ENCODE measurements at regions not wholly inside any gene's neighbourhood (a gene's known extent, or its start where the extent isn't known, plus 50 kb on each side); places are given as distances from the start of the nearest gene placed in this dataset.

- H2AFZ ChIP-seq (ENCODE audit: control insufficient read depth, low read length): no peak overlapping the region
- no peak for FAIRE-seq
- H3K4me3 ChIP-seq (ENCODE audit: control insufficient read depth in 2 of 3, extremely low read depth in 1 of 3, insufficient read depth in 2 of 3, low read depth in 1 of 3, low read length in 3 of 3): no peak overlapping the region
- no peaks in the 10 kb centered on the region for H4K20me1 ChIP-seq (ENCODE audit: control insufficient read depth, extremely low read depth, insufficient read depth, low read length)
- no peaks in the 10 kb centered on the region for H3K4me1 ChIP-seq (ENCODE audit: control insufficient read depth, extremely low read depth, insufficient read depth, low read length)
- DNase-seq (ENCODE audit: low read depth, low spot score): no peak
- no peaks in the 10 kb centered on the region for H3K9me1 ChIP-seq (ENCODE audit: control insufficient read depth, extremely low read depth, insufficient read depth, low read length)
- H3K9ac ChIP-seq (ENCODE audit: control insufficient read depth, extremely low read depth, insufficient read depth, low read length): no peak overlapping the region
- dilution Hi-C loops (cut with MboI; ENCODE audit: extremely low pct_ligation_motif_present, low sequenced_read_pairs): no loop called here
- no peak for TF ChIP-seq CTCF (optimal IDR thresholded peaks at IDR 0.05 in 1 of 3, IDR thresholded peaks at IDR 0.05 in 1 of 3, conservative IDR thresholded peaks at IDR 0.05 in 1 of 3; ENCODE audit: extremely low read depth in 1 of 3, insufficient read depth in 2 of 3, low read length in 3 of 3)
- no peak for TF ChIP-seq EZH2 (IDR thresholded peaks at IDR 0.05; ENCODE audit: low read length)
- no peaks in the 10 kb centered on the region for H3K36me3 ChIP-seq (ENCODE audit: control insufficient read depth in 2 of 2, extremely low read depth in 1 of 2, insufficient read depth in 2 of 2, low read length in 2 of 2)
- no peak overlapping the region for H3K4me2 ChIP-seq (ENCODE audit: control insufficient read depth, extremely low read depth, insufficient read depth, low read depth, low read length)
- no peaks in the 10 kb centered on the region for H3K9me3 ChIP-seq (ENCODE audit: control insufficient read depth, low read depth, low read length)
- H3K27me3 ChIP-seq (ENCODE audit: control insufficient read depth, extremely low read depth, insufficient read depth, low read length): peaks cover 6% of the 10 kb centered on the region
- no peaks in the 10 kb centered on the region for H3K79me2 ChIP-seq (ENCODE audit: control insufficient read depth, insufficient read depth, low read length)
- no peak overlapping the region for H3K27ac ChIP-seq (ENCODE audit: control insufficient read depth, insufficient read depth, low read length)
Observed at GRCh38 chr1:29426701-29427279, 190.5 kb downstream of the PTPRU start.

- H3K79me2 ChIP-seq (ENCODE audit: control insufficient read depth, insufficient read depth, low read length): no peaks in the 10 kb centered on the region
- no peaks in the 10 kb centered on the region for H3K9me3 ChIP-seq (ENCODE audit: control insufficient read depth, low read depth, low read length)
- no peaks in the 10 kb centered on the region for H4K20me1 ChIP-seq (ENCODE audit: control insufficient read depth, extremely low read depth, insufficient read depth, low read length)
- H3K27me3 ChIP-seq (ENCODE audit: control insufficient read depth, extremely low read depth, insufficient read depth, low read length): peaks cover 6% of the 10 kb centered on the region
- no peak overlapping the region for H2AFZ ChIP-seq (ENCODE audit: control insufficient read depth, low read length)
- dilution Hi-C loops (cut with MboI; ENCODE audit: extremely low pct_ligation_motif_present, low sequenced_read_pairs): no loop called here
- H3K9ac ChIP-seq (ENCODE audit: control insufficient read depth, extremely low read depth, insufficient read depth, low read length): no peak overlapping the region
- no peak overlapping the region for H3K27ac ChIP-seq (ENCODE audit: control insufficient read depth, insufficient read depth, low read length)
- no peak overlapping the region for H3K4me3 ChIP-seq (ENCODE audit: control insufficient read depth in 2 of 3, extremely low read depth in 1 of 3, insufficient read depth in 2 of 3, low read depth in 1 of 3, low read length in 3 of 3)
- FAIRE-seq: no peak
- no peaks in the 10 kb centered on the region for H3K9me1 ChIP-seq (ENCODE audit: control insufficient read depth, extremely low read depth, insufficient read depth, low read length)
- DNase-seq (ENCODE audit: low read depth, low spot score): no peak
- no peaks in the 10 kb centered on the region for H3K36me3 ChIP-seq (ENCODE audit: control insufficient read depth in 2 of 2, extremely low read depth in 1 of 2, insufficient read depth in 2 of 2, low read length in 2 of 2)
- TF ChIP-seq EZH2 (IDR thresholded peaks at IDR 0.05; ENCODE audit: low read length) (no peak), CTCF (optimal IDR thresholded peaks at IDR 0.05 in 1 of 3, IDR thresholded peaks at IDR 0.05 in 1 of 3, conservative IDR thresholded peaks at IDR 0.05 in 1 of 3; ENCODE audit: extremely low read depth in 1 of 3, insufficient read depth in 2 of 3, low read length in 3 of 3) (no peak)
- H3K4me1 ChIP-seq (ENCODE audit: control insufficient read depth, extremely low read depth, insufficient read depth, low read length): no peaks in the 10 kb centered on the region
- H3K4me2 ChIP-seq (ENCODE audit: control insufficient read depth, extremely low read depth, insufficient read depth, low read depth, low read length): no peak overlapping the region
Observed at GRCh38 chr1:29425631-29426030, 189.3 kb downstream of the PTPRU start.

Measured in keratinocyte (primary cell).